ENCODE measurements at regions not wholly inside any gene's neighbourhood (a gene's known extent, or its start where the extent isn't known, plus 50 kb on each side); places are given as distances from the start of the nearest gene placed in this dataset.
"Not testable (repeated sequence)": the region's sequence is repeated elsewhere in the genome, so short reads cannot be mapped to it uniquely, and the experiment has no call there.

- TF ChIP-seq CTCF, POLR2A (IDR thresholded peaks at IDR 0.05): not testable (repeated sequence)
Observed at GRCh38 chr1:59217439-59217838, 79.5 kb upstream of the FGGY start.

Data from lower leg skin (tissue), 3 donors.